ENCODE measurements at regions not wholly inside any gene's neighbourhood (a gene's known extent, or its start where the extent isn't known, plus 50 kb on each side); places are given as distances from the start of the nearest gene placed in this dataset.

DNA sequence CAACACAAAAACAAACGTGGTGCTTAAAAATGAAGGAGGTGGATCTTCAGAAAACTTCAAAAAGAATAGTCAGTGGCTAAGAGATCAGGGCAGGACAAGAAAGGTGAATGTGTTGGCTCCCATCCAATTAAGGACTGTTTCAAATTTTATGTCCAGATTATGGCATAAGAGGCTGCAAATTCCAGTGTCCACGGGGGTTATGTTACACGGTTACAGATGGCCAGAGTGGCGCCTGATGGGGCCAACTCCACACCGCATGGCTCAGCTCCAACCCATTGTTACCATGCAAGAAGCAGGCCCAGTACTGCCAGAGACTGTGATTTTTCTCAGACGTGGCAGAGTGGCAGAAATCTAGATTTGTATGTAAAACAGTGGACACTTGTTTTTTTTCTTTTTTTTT, 168.4 kb upstream of the TENM3 start:
- intact Hi-C loops (cut with micrococcal nuclease; ENCODE audit: unreplicated experiment) = no loop called here
- TF ChIP-seq RFXAP (CRISPR knock-in tag; IDR thresholded peaks at IDR 0.05; ENCODE audit: borderline replicate concordance) (no peak), PBX2 (CRISPR knock-in tag; IDR thresholded peaks at IDR 0.05) (no peak), TIGD3 (CRISPR knock-in tag; IDR thresholded peaks at IDR 0.05; ENCODE audit: borderline replicate concordance) (no peak), ZNF251 (CRISPR knock-in tag; IDR thresholded peaks at IDR 0.05) (no peak), ZNF431 (CRISPR knock-in tag; IDR thresholded peaks at IDR 0.05; ENCODE audit: borderline replicate concordance, low read depth) (no peak), ARID5B (CRISPR knock-in tag; IDR thresholded peaks at IDR 0.05) (no peak), POLR2G (IDR thresholded peaks at IDR 0.05; ENCODE audit: low read depth, low read length) (no peak), STAG1 (CRISPR knock-in tag; IDR thresholded peaks at IDR 0.05) (no peak), ATF7-NPFF (CRISPR knock-in tag; IDR thresholded peaks at IDR 0.05; ENCODE audit: low read depth) (no peak), RBM39 (IDR thresholded peaks at IDR 0.05; ENCODE audit: low read depth, low read length, poor library complexity, severe bottlenecking) (no peak), CTCF (CRISPR knock-in tag; IDR thresholded peaks at IDR 0.05) (no peak), ZNF777 (CRISPR knock-in tag; IDR thresholded peaks at IDR 0.05) (no peak), ZNF235 (CRISPR knock-in tag; IDR thresholded peaks at IDR 0.05; ENCODE audit: borderline replicate concordance) (no peak)
- TF ChIP-seq, protein P1, sequence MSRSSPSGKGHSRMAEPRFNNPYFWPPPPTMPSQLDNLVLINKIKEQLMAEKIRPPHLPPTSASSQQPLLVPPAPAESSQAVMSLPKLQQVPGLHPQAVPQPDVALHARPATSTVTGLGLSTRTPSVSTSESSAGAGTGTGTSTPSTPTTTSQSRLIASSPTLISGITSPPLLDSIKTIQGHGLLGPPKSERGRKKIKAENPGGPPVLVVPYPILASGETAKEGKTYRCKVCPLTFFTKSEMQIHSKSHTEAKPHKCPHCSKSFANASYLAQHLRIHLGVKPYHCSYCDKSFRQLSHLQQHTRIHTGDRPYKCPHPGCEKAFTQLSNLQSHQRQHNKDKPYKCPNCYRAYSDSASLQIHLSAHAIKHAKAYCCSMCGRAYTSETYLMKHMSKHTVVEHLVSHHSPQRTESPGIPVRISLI (CRISPR knock-in tag; IDR thresholded peaks at IDR 0.05; ENCODE audit: borderline replicate concordance) = no peak
- TF ChIP-seq, protein P2, sequence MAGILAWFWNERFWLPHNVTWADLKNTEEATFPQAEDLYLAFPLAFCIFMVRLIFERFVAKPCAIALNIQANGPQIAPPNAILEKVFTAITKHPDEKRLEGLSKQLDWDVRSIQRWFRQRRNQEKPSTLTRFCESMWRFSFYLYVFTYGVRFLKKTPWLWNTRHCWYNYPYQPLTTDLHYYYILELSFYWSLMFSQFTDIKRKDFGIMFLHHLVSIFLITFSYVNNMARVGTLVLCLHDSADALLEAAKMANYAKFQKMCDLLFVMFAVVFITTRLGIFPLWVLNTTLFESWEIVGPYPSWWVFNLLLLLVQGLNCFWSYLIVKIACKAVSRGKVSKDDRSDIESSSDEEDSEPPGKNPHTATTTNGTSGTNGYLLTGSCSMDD (CRISPR knock-in tag; IDR thresholded peaks at IDR 0.05) = no peak

More for the DNA sequence above, 168.4 kb upstream of the TENM3 start:
- 29% methylated on average over 3 of the region's 6 CpGs for WGBS (ENCODE audit: low lambda C conversion rate)
- H3K27me3 ChIP-seq (ENCODE audit: control insufficient read depth in 1 of 2, insufficient read depth in 2 of 2, low read length in 2 of 2) = 0 out of 5 replicates have a peak, but pooled peaks cover 0 to 4% of the 10 kb centered on the region in 2 experiments
- H4K20me1 ChIP-seq (ENCODE audit: insufficient read depth, low read length) = no peaks in the 10 kb centered on the region
- no peak overlapping the region for H2AFZ ChIP-seq (ENCODE audit: low read length)
- BruUV-seq (replicated peaks) = no TSS peak
- H3K4me2 ChIP-seq (ENCODE audit: low read depth, low read length) = no peak overlapping the region
- H3K79me2 ChIP-seq (ENCODE audit: insufficient read depth, low read length) = no peaks in the 10 kb centered on the region
- DNase-seq (ENCODE audit: low spot score) = no peak
- no peak for ATAC-seq
- H3K9ac ChIP-seq (ENCODE audit: insufficient read depth, low read depth, low read length) = no peak overlapping the region
- in situ Hi-C loops (cut with HindIII; ENCODE audit: extremely low pct_ligation_motif_present, low pct_unique_long_range_greater_than_20kb) = no loop called here
- H3K4me3 ChIP-seq (replicated peaks in 1 of 3; ENCODE audit: insufficient read depth in 1 of 3, low read depth in 2 of 3, low read length in 3 of 3) = no peak overlapping the region
- CTCF ChIA-PET (ENCODE audit: low intra/inter-chr PET ratio, low total read pairs) = no interaction called here
- FAIRE-seq = no peak
- no peaks in the 10 kb centered on the region for H3K4me1 ChIP-seq (ENCODE audit: insufficient read depth, low read length)
- no peaks in the 10 kb centered on the region for H3K9me3 ChIP-seq (ENCODE audit: low read length)
- no peak overlapping the region for H3K27ac ChIP-seq (ENCODE audit: extremely low read length, insufficient read depth, low read length)
- no peaks in the 10 kb centered on the region for H3K36me3 ChIP-seq (replicated peaks in 1 of 2; ENCODE audit: control insufficient read depth in 1 of 2, insufficient read depth in 2 of 2, low read length in 2 of 2)
- POLR2A ChIA-PET = no interaction called here

All from HepG2 (cell line).